Glomerular visceral epithelial cell (primary cell): ENCODE measurements at regions not wholly inside any gene's neighbourhood (a gene's known extent, or its start where the extent isn't known, plus 50 kb on each side); places are given as distances from the start of the nearest gene placed in this dataset.
A peak's percentile ranks its signal among the peaks of the same experiment; 100 is the strongest.
"Not testable (repeated sequence)": the region's sequence is repeated elsewhere in the genome, so short reads cannot be mapped to it uniquely, and the experiment has no call there.

Experiments used
- DNase-seq: peaks from one replicate; pipeline ENCODE4 v3.0.0-alpha.2; 2016; ENCODE audit errors: extremely low spot score

- no peak for DNase-seq
These were observed 221.5 kb downstream of the VEGFC start for GRCh38 chr4:176571206-176571605.

- no peak for DNase-seq
These were observed 217.5 kb downstream of the VEGFC start for GRCh38 chr4:176575141-176575730.

- DNase-seq: no peak
These were observed 213.5 kb downstream of the VEGFC start for GRCh38 chr4:176579226-176579625.

GRCh38 chr4:176583278-176583677, 209.4 kb downstream of the VEGFC start:
- no peak for DNase-seq

- no peak for DNase-seq
These were observed 208.6 kb downstream of the VEGFC start for GRCh38 chr4:176584031-176584606.

GRCh38 chr4:176587920-176588319, 204.8 kb downstream of the VEGFC start:
- peak; percentile 5 for DNase-seq

- DNase-seq: no peak
These were observed 204.3 kb downstream of the VEGFC start for GRCh38 chr4:176588436-176588835.

- DNase-seq: no peak
These were observed 199.6 kb downstream of the VEGFC start for GRCh38 chr4:176592976-176593670.

- no peak for DNase-seq
These were observed 198.8 kb downstream of the VEGFC start for GRCh38 chr4:176593943-176594342.

- DNase-seq: no peak
These were observed 197.5 kb downstream of the VEGFC start for GRCh38 chr4:176595257-176595656.

- no peak for DNase-seq
These were observed 191.6 kb downstream of the VEGFC start for GRCh38 chr4:176601124-176601523.

- DNase-seq: no peak
These were observed 184.9 kb downstream of the VEGFC start for GRCh38 chr4:176607807-176608206.

- no peak for DNase-seq
These were observed 184.4 kb downstream of the VEGFC start for GRCh38 chr4:176608346-176608745.

- DNase-seq: no peak
These were observed 182.1 kb downstream of the VEGFC start for GRCh38 chr4:176610594-176610993.

GRCh38 chr4:176611381-176611780, 181.3 kb downstream of the VEGFC start:
- no peak for DNase-seq

GRCh38 chr4:176611951-176612350, 180.8 kb downstream of the VEGFC start:
- DNase-seq: no peak

- DNase-seq: no peak
These were observed 177.9 kb downstream of the VEGFC start for GRCh38 chr4:176614793-176615192.

GRCh38 chr4:176616151-176616550, 176.6 kb downstream of the VEGFC start:
- DNase-seq: no peak

GRCh38 chr4:176618138-176618537, 174.6 kb downstream of the VEGFC start:
- no peak for DNase-seq

- no peak for DNase-seq
These were observed 173.3 kb downstream of the VEGFC start for GRCh38 chr4:176619430-176619829.

GRCh38 chr4:176622251-176622948, 170.3 kb downstream of the VEGFC start:
- no peak for DNase-seq

- not testable (repeated sequence) for DNase-seq
These were observed 167.6 kb downstream of the VEGFC start for GRCh38 chr4:176624983-176625610.
